WERI-Rb-1 (cell line): ENCODE measurements at regions not wholly inside any gene's neighbourhood (a gene's known extent, or its start where the extent isn't known, plus 50 kb on each side); places are given as distances from the start of the nearest gene placed in this dataset.

Source experiments
- DNase-seq: peaks from one replicate; pipeline ENCODE4 v3.0.0-alpha.2; 2020
- H3K27ac ChIP-seq: fragments of 250-450 bp; sonication (Bioruptor Pico); 2 replicates; pipeline ENCODE4 v1.5.1; 2020; ENCODE audit warnings: mild to moderate bottlenecking, moderate library complexity
- H3K27me3 ChIP-seq: fragments of 250-450 bp; sonication (Bioruptor Pico); 2 replicates; pipeline ENCODE4 v1.5.1; 2021; ENCODE audit warnings: mild to moderate bottlenecking, low read depth, moderate library complexity; ENCODE audit not compliant: insufficient read depth, severe bottlenecking
- H3K36me3 ChIP-seq: fragments of 250-450 bp; sonication (Bioruptor Pico); 2 replicates; pipeline ENCODE4 v1.5.1; 2020; ENCODE audit warnings: mild to moderate bottlenecking, moderate library complexity
- H3K4me3 ChIP-seq: 2 replicates; pipeline ENCODE4 v1.5.1; 2011; ENCODE audit warnings: low read depth, mild to moderate bottlenecking, control low read depth, low read length
- H3K9me3 ChIP-seq: fragments of 250-450 bp; sonication (Bioruptor Pico); 2 replicates; pipeline ENCODE4 v1.5.1; 2021; ENCODE audit warnings: mild to moderate bottlenecking, moderate library complexity; ENCODE audit not compliant: severe bottlenecking
- CTCF ChIP-seq: IDR thresholded peaks from 2 replicates; pipeline ENCODE4 v1.5.1; 2011; ENCODE audit warnings: low read depth, mild to moderate bottlenecking, control low read depth, inconsistent platforms, low read length

DNA sequence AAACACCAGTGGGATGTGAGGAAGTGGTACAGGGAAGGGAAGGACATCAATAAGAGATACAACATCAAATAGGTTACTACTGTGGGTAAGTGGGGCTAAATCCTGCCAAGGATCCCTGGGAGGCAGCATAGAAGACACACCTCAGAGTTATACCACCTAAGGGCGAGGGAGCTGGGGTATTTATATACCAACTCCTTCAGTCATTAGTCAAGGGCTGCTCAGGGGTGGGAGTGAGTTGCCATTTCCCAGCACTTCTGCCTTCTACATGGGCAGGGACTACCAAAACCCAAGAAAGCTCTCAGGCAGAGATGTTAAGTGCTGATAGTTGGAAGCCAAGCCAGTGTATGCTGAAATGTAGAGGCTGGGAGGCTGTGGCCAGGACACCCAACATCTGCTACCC, 57.5 kb upstream of the MARCHF10 start:
- Histone ChIP-seq H3K36me3 (no peaks in the 10 kb centered on the region), H3K27me3 (no peaks in the 10 kb centered on the region), H3K4me3 (no peak overlapping the region), H3K27ac (no peak overlapping the region), H3K9me3 (no peaks in the 10 kb centered on the region)
- no peak for DNase-seq
- no peak for TF ChIP-seq CTCF

DNA sequence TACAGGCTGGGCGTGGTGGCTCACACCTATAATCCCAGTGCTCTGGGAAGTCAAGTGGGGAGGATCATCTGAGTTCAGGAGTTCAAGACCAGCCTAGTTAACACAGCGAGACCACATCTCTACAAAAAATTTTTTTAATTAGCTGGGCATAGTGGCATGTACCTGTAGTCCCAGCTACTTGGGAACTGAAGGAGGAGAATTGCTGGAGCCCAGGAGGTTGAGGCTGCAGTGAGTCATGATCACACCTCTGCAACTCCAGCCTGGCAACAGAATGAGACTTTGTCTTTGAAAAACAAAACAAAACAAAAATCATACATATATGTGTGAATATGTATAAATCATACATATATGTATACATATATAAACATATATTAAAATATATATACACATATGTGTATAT, 54.1 kb upstream of the MARCHF10 start:
- TF ChIP-seq CTCF: no peak
- Histone ChIP-seq H3K4me3 (no peak overlapping the region), H3K36me3 (no peaks in the 10 kb centered on the region), H3K9me3 (no peaks in the 10 kb centered on the region), H3K27ac (no peak overlapping the region), H3K27me3 (no peaks in the 10 kb centered on the region)
- DNase-seq: no peak

- no peak for TF ChIP-seq CTCF
Observed at GRCh38 chr17:62860962-62861873, 53.1 kb upstream of the MARCHF10 start.

GRCh38 chr17:62859146-62859545, 51.0 kb upstream of the MARCHF10 start:
- no peaks in the 10 kb centered on the region for H3K36me3 ChIP-seq
- H3K27ac ChIP-seq: no peak overlapping the region
- no peaks in the 10 kb centered on the region for H3K27me3 ChIP-seq
- no peak for TF ChIP-seq CTCF
- no peaks in the 10 kb centered on the region for H3K9me3 ChIP-seq
- no peak for DNase-seq
- no peak overlapping the region for H3K4me3 ChIP-seq

More at GRCh38 chr17:62860962-62861873, 53.1 kb upstream of the MARCHF10 start:
- DNase-seq: no peak
- Histone ChIP-seq H3K9me3 (no peaks in the 10 kb centered on the region), H3K36me3 (no peaks in the 10 kb centered on the region), H3K27me3 (no peaks in the 10 kb centered on the region), H3K4me3 (no peak overlapping the region), H3K27ac (no peak overlapping the region)
